DND-41 (cell line): ENCODE measurements at regions not wholly inside any gene's neighbourhood (a gene's known extent, or its start where the extent isn't known, plus 50 kb on each side); places are given as distances from the start of the nearest gene placed in this dataset.

Source experiments
- ATAC-seq: fragments of 200-7000 bp; cut with Tn5 transposase; 3 replicates; pipeline ENCODE4 v1.9.1; 2021; ENCODE audit warnings: low read depth; ENCODE audit not compliant: insufficient read depth
- DNase-seq: peaks from one replicate; pipeline ENCODE4 v3.0.0-alpha.2; 2020
- H2AFZ ChIP-seq: 2 replicates; pipeline ENCODE4 v1.6.0; 2012; ENCODE audit warnings: low read depth, low read length
- H3K27ac ChIP-seq: 2 replicates; pipeline ENCODE4 v1.5.1; 2012; ENCODE audit warnings: low read length, inconsistent platforms
- H3K27me3 ChIP-seq: fragments of 200-600 bp; sonication (generic); 2 replicates; pipeline ENCODE4 v1.6.0; 2012; ENCODE audit warnings: low read length, mild to moderate bottlenecking, inconsistent platforms; ENCODE audit not compliant: insufficient read depth, poor library complexity
- H3K36me3 ChIP-seq: 2 replicates; pipeline ENCODE4 v1.5.1; 2012; ENCODE audit warnings: low read length, inconsistent platforms; ENCODE audit not compliant: insufficient read depth
- H3K4me1 ChIP-seq: 2 replicates; pipeline ENCODE4 v1.5.1; 2012; ENCODE audit warnings: mild to moderate bottlenecking, low read length; ENCODE audit not compliant: insufficient read depth
- H3K4me2 ChIP-seq: 2 replicates; pipeline ENCODE4 v1.6.0; 2012; ENCODE audit warnings: mild to moderate bottlenecking, moderate library complexity, low read length, inconsistent platforms; ENCODE audit not compliant: insufficient read depth
- H3K4me3 ChIP-seq, 2 experiments: fragments of 200-600 bp in 1 of 2; shearing (Covaris generic) in 1 of 2; 2 replicates each; pipeline ENCODE4 v1.5.1; 2012 to 2016; ENCODE audit warnings: inconsistent platforms in 2 of 2, low read length in 2 of 2, mild to moderate bottlenecking in 2 of 2, low read depth in 1 of 2, moderate library complexity in 1 of 2
- H3K79me2 ChIP-seq: 2 replicates; pipeline ENCODE4 v1.6.0; 2012; ENCODE audit warnings: low read length, inconsistent platforms; ENCODE audit not compliant: insufficient read depth
- H3K9ac ChIP-seq: 2 replicates; pipeline ENCODE4 v1.6.0; 2012; ENCODE audit warnings: low read depth, mild to moderate bottlenecking, inconsistent platforms, low read length, moderate library complexity
- H3K9me3 ChIP-seq: 2 replicates; pipeline ENCODE4 v1.5.1; 2012; ENCODE audit warnings: low read length, moderate library complexity, mild to moderate bottlenecking, inconsistent platforms; ENCODE audit not compliant: insufficient read depth, severe bottlenecking
- H4K20me1 ChIP-seq: 2 replicates; pipeline ENCODE4 v1.6.0; 2012; ENCODE audit warnings: low read length; ENCODE audit not compliant: insufficient read depth
- EZH2 ChIP-seq: IDR thresholded peaks from 3 replicates; pipeline ENCODE4 v1.6.1; 2012; ENCODE audit warnings: borderline replicate concordance, low read depth, mild to moderate bottlenecking, moderate library complexity, low read length, inconsistent platforms; ENCODE audit not compliant: severe bottlenecking
- TF ChIP-seq, protein P1 (sequence below): IDR thresholded peaks from 2 replicates; pipeline ENCODE4 v1.5.1; 2012; ENCODE audit warnings: borderline replicate concordance, low read length, moderate library complexity, mild to moderate bottlenecking; ENCODE audit not compliant: poor library complexity, severe bottlenecking; ENCODE audit errors: extremely low read depth

DNA sequence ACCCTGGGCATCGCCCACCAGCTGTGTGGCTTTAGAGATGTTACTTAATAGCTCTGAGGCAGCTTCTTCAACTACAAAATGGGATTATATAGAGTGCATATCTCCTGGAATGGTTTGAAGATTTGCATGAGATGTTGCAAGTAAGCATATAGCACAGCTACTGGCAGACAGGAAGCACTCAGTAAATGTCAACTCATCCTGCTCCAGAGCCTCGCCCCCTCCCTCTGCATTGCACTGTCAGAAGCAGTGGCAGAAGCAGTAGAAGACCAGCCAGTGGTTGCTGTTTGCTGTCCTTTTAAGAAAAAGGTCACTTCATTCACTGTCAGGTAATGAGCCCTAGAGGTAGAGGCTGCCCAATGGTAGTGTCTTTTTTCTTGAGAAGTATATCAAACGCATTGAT lies 180.0 kb upstream of the GHITM start:
- ATAC-seq: peak; percentile 42; the same call in 1 of the 3 replicates
- no peak overlapping the region for H3K4me2 ChIP-seq
- H3K27me3 ChIP-seq: peaks cover 9% of the 10 kb centered on the region
- no peaks in the 10 kb centered on the region for H3K4me1 ChIP-seq
- H3K4me3 ChIP-seq: no peak overlapping the region
- TF ChIP-seq, protein P1, sequence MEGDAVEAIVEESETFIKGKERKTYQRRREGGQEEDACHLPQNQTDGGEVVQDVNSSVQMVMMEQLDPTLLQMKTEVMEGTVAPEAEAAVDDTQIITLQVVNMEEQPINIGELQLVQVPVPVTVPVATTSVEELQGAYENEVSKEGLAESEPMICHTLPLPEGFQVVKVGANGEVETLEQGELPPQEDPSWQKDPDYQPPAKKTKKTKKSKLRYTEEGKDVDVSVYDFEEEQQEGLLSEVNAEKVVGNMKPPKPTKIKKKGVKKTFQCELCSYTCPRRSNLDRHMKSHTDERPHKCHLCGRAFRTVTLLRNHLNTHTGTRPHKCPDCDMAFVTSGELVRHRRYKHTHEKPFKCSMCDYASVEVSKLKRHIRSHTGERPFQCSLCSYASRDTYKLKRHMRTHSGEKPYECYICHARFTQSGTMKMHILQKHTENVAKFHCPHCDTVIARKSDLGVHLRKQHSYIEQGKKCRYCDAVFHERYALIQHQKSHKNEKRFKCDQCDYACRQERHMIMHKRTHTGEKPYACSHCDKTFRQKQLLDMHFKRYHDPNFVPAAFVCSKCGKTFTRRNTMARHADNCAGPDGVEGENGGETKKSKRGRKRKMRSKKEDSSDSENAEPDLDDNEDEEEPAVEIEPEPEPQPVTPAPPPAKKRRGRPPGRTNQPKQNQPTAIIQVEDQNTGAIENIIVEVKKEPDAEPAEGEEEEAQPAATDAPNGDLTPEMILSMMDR: no peak
- TF ChIP-seq EZH2: no peak
- H3K36me3 ChIP-seq: no peaks in the 10 kb centered on the region
- no peak overlapping the region for H3K27ac ChIP-seq
- no peaks in the 10 kb centered on the region; the same call in 1 of the 2 replicates for H4K20me1 ChIP-seq
- H2AFZ ChIP-seq: no peak overlapping the region
- no peaks in the 10 kb centered on the region for H3K9me3 ChIP-seq
- H3K79me2 ChIP-seq: no peaks in the 10 kb centered on the region
- DNase-seq: no peak
- no peak overlapping the region for H3K9ac ChIP-seq

DNA sequence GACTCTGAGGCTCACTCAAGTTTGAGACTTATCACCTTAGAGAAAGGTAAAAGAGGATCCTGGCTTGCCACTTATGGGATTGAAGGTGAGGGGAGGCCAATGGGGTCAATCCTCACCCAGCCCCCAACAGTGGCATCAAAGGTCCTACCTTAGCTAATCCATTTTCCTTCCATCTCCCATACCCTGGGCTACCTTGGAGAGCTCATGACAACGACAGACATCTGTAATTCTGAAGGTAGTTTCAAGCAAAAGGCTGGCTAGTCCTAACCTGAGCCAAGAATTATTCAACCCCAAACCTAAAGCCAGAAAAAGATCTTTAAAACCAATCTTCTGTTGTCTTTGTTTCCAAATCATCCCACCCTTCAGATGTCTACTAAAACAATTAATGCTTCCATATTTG lies 179.2 kb upstream of the GHITM start:
- no peaks in the 10 kb centered on the region for H3K36me3 ChIP-seq
- H3K4me2 ChIP-seq: no peak overlapping the region
- H3K9me3 ChIP-seq: no peaks in the 10 kb centered on the region
- no peaks in the 10 kb centered on the region for H3K4me1 ChIP-seq
- DNase-seq (no peak), ATAC-seq (no peak)
- H3K27me3 ChIP-seq: peaks cover 9% of the 10 kb centered on the region
- H2AFZ ChIP-seq: no peak overlapping the region
- H3K4me3 ChIP-seq: no peak overlapping the region
- TF ChIP-seq, protein P1: no peak
- no peak for TF ChIP-seq EZH2
- no peaks in the 10 kb centered on the region for H3K79me2 ChIP-seq
- H3K27ac ChIP-seq: no peak overlapping the region
- H4K20me1 ChIP-seq: no peaks in the 10 kb centered on the region; the same call in 1 of the 2 replicates
- H3K9ac ChIP-seq: no peak overlapping the region

DNA sequence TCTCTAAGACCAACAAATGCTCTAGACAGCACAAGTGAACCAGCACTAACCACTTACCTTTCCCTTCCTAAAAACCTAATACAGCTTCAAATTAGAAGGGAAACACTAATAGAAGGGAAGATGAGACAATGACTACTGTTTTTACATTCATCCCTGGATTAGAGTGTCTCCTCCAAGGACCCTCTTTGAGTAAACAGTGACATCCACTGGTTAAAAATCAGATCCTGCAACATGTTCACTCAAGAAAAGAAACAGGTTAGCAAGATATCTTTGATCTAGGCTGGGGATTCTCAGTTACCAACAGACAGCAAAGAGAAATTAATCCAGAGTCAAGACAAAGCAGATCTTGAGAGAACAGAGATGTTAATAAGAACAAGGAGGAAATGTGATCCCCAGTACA lies 177.7 kb upstream of the GHITM start:
- Histone ChIP-seq H3K27me3 (peaks cover 9% of the 10 kb centered on the region), H3K27ac (no peak overlapping the region), H3K4me1 (no peaks in the 10 kb centered on the region), H3K79me2 (no peaks in the 10 kb centered on the region), H2AFZ (no peak overlapping the region), H3K4me2 (no peak overlapping the region), H3K9ac (no peak overlapping the region), H3K9me3 (no peaks in the 10 kb centered on the region), H3K4me3 (no peak overlapping the region), H3K36me3 (no peaks in the 10 kb centered on the region), H4K20me1 (no peaks in the 10 kb centered on the region)
- no peak for DNase-seq
- no peak for ATAC-seq
- TF ChIP-seq, protein P1: no peak
- TF ChIP-seq EZH2: no peak

DNA sequence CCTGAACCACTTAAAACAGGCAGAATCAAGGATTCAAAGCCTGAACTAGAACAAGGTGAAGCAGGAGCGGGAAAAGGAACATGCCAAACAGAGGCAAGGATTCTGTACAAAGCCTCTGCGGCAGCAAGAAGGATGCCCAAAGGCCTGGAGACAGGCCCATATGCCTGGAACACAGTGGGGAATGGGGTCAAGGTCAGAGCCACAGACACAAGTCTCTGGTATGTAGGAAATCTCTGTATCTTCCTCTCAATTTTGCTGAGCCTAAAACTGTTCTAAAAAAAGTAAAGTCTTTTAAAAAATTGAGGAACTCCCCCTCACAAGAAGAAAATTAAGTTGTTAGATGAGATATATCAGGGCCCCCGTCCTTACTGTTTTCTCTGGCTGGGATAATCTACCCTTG lies 175.9 kb upstream of the GHITM start:
- H3K27ac ChIP-seq: no peak overlapping the region
- no peaks in the 10 kb centered on the region for H4K20me1 ChIP-seq
- DNase-seq (no peak), ATAC-seq (no peak)
- no peak overlapping the region for H3K9ac ChIP-seq
- H3K4me2 ChIP-seq: no peak overlapping the region
- TF ChIP-seq, protein P1: no peak
- no peak for TF ChIP-seq EZH2
- H3K79me2 ChIP-seq: no peaks in the 10 kb centered on the region
- no peaks in the 10 kb centered on the region for H3K4me1 ChIP-seq
- H2AFZ ChIP-seq: no peak overlapping the region
- H3K27me3 ChIP-seq: peaks cover 9% of the 10 kb centered on the region
- no peaks in the 10 kb centered on the region for H3K9me3 ChIP-seq
- H3K4me3 ChIP-seq: no peak overlapping the region
- no peaks in the 10 kb centered on the region for H3K36me3 ChIP-seq
